ENCODE measurements at regions not wholly inside any gene's neighbourhood (a gene's known extent, or its start where the extent isn't known, plus 50 kb on each side); places are given as distances from the start of the nearest gene placed in this dataset.

- Histone ChIP-seq H3K4me1 (ENCODE audit: control insufficient read depth, insufficient read depth, low read length) (peaks cover 8% of the 10 kb centered on the region), H3K4me3 (ENCODE audit: insufficient read depth, low read depth, low read length) (no peak overlapping the region), H3K36me3 (ENCODE audit: control insufficient read depth, insufficient read depth, low read length) (no peaks in the 10 kb centered on the region), H3K27ac (ENCODE audit: insufficient read depth, low read depth, low read length, poor library complexity, severe bottlenecking) (no peak overlapping the region), H3K27me3 (ENCODE audit: control insufficient read depth, insufficient read depth, low read length, poor library complexity, severe bottlenecking) (no peaks in the 10 kb centered on the region), H3K9me3 (ENCODE audit: control insufficient read depth, low read length) (no peaks in the 10 kb centered on the region)
- WGBS, 2 experiments: 89 to 97% methylated on average over 2 of the region's 2 CpGs
These were observed 94.8 kb upstream of the SPATA31C2 start for GRCh38 chr9:88233091-88233490.

- Histone ChIP-seq H3K27ac (ENCODE audit: insufficient read depth, low read depth, low read length, poor library complexity, severe bottlenecking) (no peak overlapping the region), H3K9me3 (ENCODE audit: control insufficient read depth, low read length) (no peaks in the 10 kb centered on the region), H3K27me3 (ENCODE audit: control insufficient read depth, insufficient read depth, low read length, poor library complexity, severe bottlenecking) (no peaks in the 10 kb centered on the region), H3K36me3 (ENCODE audit: control insufficient read depth, insufficient read depth, low read length) (no peaks in the 10 kb centered on the region), H3K4me3 (ENCODE audit: insufficient read depth, low read depth, low read length) (no peak overlapping the region), H3K4me1 (ENCODE audit: control insufficient read depth, insufficient read depth, low read length) (peaks cover 8% of the 10 kb centered on the region)
- 100% methylated on average over 2 of the region's 2 CpGs; no CpG with 5 or more reads in 1 of the 2 experiments for WGBS, 2 experiments
These were observed 92.3 kb upstream of the SPATA31C2 start for GRCh38 chr9:88230612-88231011.

- Histone ChIP-seq H3K4me1 (ENCODE audit: control insufficient read depth, insufficient read depth, low read length) (peaks cover 6% of the 10 kb centered on the region), H3K9me3 (ENCODE audit: control insufficient read depth, low read length) (no peaks in the 10 kb centered on the region), H3K27ac (ENCODE audit: insufficient read depth, low read depth, low read length, poor library complexity, severe bottlenecking) (no peak overlapping the region), H3K36me3 (ENCODE audit: control insufficient read depth, insufficient read depth, low read length) (no peaks in the 10 kb centered on the region), H3K27me3 (ENCODE audit: control insufficient read depth, insufficient read depth, low read length, poor library complexity, severe bottlenecking) (no peaks in the 10 kb centered on the region), H3K4me3 (ENCODE audit: insufficient read depth, low read depth, low read length) (no peak overlapping the region)
- 92 to 93% methylated on average over 1 of the region's 2 CpGs for WGBS, 2 experiments
These were observed 91.2 kb upstream of the SPATA31C2 start for GRCh38 chr9:88229434-88229833.

- Histone ChIP-seq H3K4me3 (ENCODE audit: insufficient read depth, low read depth, low read length) (no peak overlapping the region), H3K36me3 (ENCODE audit: control insufficient read depth, insufficient read depth, low read length) (no peaks in the 10 kb centered on the region), H3K4me1 (ENCODE audit: control insufficient read depth, insufficient read depth, low read length) (peaks cover 5% of the 10 kb centered on the region), H3K9me3 (ENCODE audit: control insufficient read depth, low read length) (no peaks in the 10 kb centered on the region), H3K27ac (ENCODE audit: insufficient read depth, low read depth, low read length, poor library complexity, severe bottlenecking) (no peak overlapping the region), H3K27me3 (ENCODE audit: control insufficient read depth, insufficient read depth, low read length, poor library complexity, severe bottlenecking) (no peaks in the 10 kb centered on the region)
- WGBS, 2 experiments: 37 to 39% methylated on average over 6 of the region's 6 CpGs
These were observed 86.7 kb upstream of the SPATA31C2 start for GRCh38 chr9:88224938-88225337.

- no peak overlapping the region for H3K4me3 ChIP-seq (ENCODE audit: insufficient read depth, low read depth, low read length)
- H3K9me3 ChIP-seq (ENCODE audit: control insufficient read depth, low read length): no peaks in the 10 kb centered on the region
- H3K4me1 ChIP-seq (ENCODE audit: control insufficient read depth, insufficient read depth, low read length): peaks cover 5% of the 10 kb centered on the region
- H3K27me3 ChIP-seq (ENCODE audit: control insufficient read depth, insufficient read depth, low read length, poor library complexity, severe bottlenecking): no peaks in the 10 kb centered on the region
- no peak overlapping the region for H3K27ac ChIP-seq (ENCODE audit: insufficient read depth, low read depth, low read length, poor library complexity, severe bottlenecking)
- no peaks in the 10 kb centered on the region for H3K36me3 ChIP-seq (ENCODE audit: control insufficient read depth, insufficient read depth, low read length)
- 42 to 47% methylated on average over 7 of the region's 7 CpGs for WGBS, 2 experiments
These were observed 82.8 kb upstream of the SPATA31C2 start for GRCh38 chr9:88221105-88221504.

GRCh38 chr9:88220652-88221051 lies 82.4 kb upstream of the SPATA31C2 start:
- no peaks in the 10 kb centered on the region for H3K36me3 ChIP-seq (ENCODE audit: control insufficient read depth, insufficient read depth, low read length)
- H3K27me3 ChIP-seq (ENCODE audit: control insufficient read depth, insufficient read depth, low read length, poor library complexity, severe bottlenecking): no peaks in the 10 kb centered on the region
- no peak overlapping the region for H3K4me3 ChIP-seq (ENCODE audit: insufficient read depth, low read depth, low read length)
- peaks cover 5% of the 10 kb centered on the region for H3K4me1 ChIP-seq (ENCODE audit: control insufficient read depth, insufficient read depth, low read length)
- 89 to 91% methylated on average over 20 of the region's 20 CpGs for WGBS, 2 experiments
- H3K27ac ChIP-seq (ENCODE audit: insufficient read depth, low read depth, low read length, poor library complexity, severe bottlenecking): no peak overlapping the region
- H3K9me3 ChIP-seq (ENCODE audit: control insufficient read depth, low read length): no peaks in the 10 kb centered on the region

GRCh38 chr9:88219601-88220000 lies 81.3 kb upstream of the SPATA31C2 start:
- Histone ChIP-seq H3K4me1 (ENCODE audit: control insufficient read depth, insufficient read depth, low read length) (peaks cover 5% of the 10 kb centered on the region), H3K9me3 (ENCODE audit: control insufficient read depth, low read length) (no peaks in the 10 kb centered on the region), H3K27ac (ENCODE audit: insufficient read depth, low read depth, low read length, poor library complexity, severe bottlenecking) (no peak overlapping the region), H3K36me3 (ENCODE audit: control insufficient read depth, insufficient read depth, low read length) (no peaks in the 10 kb centered on the region), H3K4me3 (ENCODE audit: insufficient read depth, low read depth, low read length) (no peak overlapping the region), H3K27me3 (ENCODE audit: control insufficient read depth, insufficient read depth, low read length, poor library complexity, severe bottlenecking) (no peaks in the 10 kb centered on the region)
- WGBS, 2 experiments: 92 to 98% methylated on average over 4 of the region's 4 CpGs

- H3K4me1 ChIP-seq (ENCODE audit: control insufficient read depth, insufficient read depth, low read length): peaks cover 5% of the 10 kb centered on the region
- 93 to 100% methylated on average over 3 of the region's 3 CpGs for WGBS, 2 experiments
These were observed 80.5 kb upstream of the SPATA31C2 start for GRCh38 chr9:88218726-88219125.

GRCh38 chr9:88216126-88216995 lies 78.1 kb upstream of the SPATA31C2 start:
- H3K4me3 ChIP-seq (ENCODE audit: insufficient read depth, low read depth, low read length): no peak overlapping the region
- 92 to 94% methylated on average over 29 of the region's 29 CpGs for WGBS, 2 experiments
- no peaks in the 10 kb centered on the region for H3K9me3 ChIP-seq (ENCODE audit: control insufficient read depth, low read length)
- peaks cover 5% of the 10 kb centered on the region for H3K4me1 ChIP-seq (ENCODE audit: control insufficient read depth, insufficient read depth, low read length)
- H3K27me3 ChIP-seq (ENCODE audit: control insufficient read depth, insufficient read depth, low read length, poor library complexity, severe bottlenecking): no peaks in the 10 kb centered on the region
- no peak overlapping the region for H3K27ac ChIP-seq (ENCODE audit: insufficient read depth, low read depth, low read length, poor library complexity, severe bottlenecking)
- no peaks in the 10 kb centered on the region for H3K36me3 ChIP-seq (ENCODE audit: control insufficient read depth, insufficient read depth, low read length)

More at GRCh38 chr9:88218726-88219125, 80.5 kb upstream of the SPATA31C2 start:
- Histone ChIP-seq H3K9me3 (ENCODE audit: control insufficient read depth, low read length) (no peaks in the 10 kb centered on the region), H3K27me3 (ENCODE audit: control insufficient read depth, insufficient read depth, low read length, poor library complexity, severe bottlenecking) (no peaks in the 10 kb centered on the region), H3K27ac (ENCODE audit: insufficient read depth, low read depth, low read length, poor library complexity, severe bottlenecking) (no peak overlapping the region), H3K4me3 (ENCODE audit: insufficient read depth, low read depth, low read length) (no peak overlapping the region), H3K36me3 (ENCODE audit: control insufficient read depth, insufficient read depth, low read length) (no peaks in the 10 kb centered on the region)

- no peaks in the 10 kb centered on the region for H3K27me3 ChIP-seq (ENCODE audit: control insufficient read depth, insufficient read depth, low read length, poor library complexity, severe bottlenecking)
- 81% methylated on average over 10 of the region's 10 CpGs for WGBS, 2 experiments
- H3K4me1 ChIP-seq (ENCODE audit: control insufficient read depth, insufficient read depth, low read length): no peaks in the 10 kb centered on the region
- H3K4me3 ChIP-seq (ENCODE audit: insufficient read depth, low read depth, low read length): no peak overlapping the region
- no peaks in the 10 kb centered on the region for H3K9me3 ChIP-seq (ENCODE audit: control insufficient read depth, low read length)
- no peak overlapping the region for H3K27ac ChIP-seq (ENCODE audit: insufficient read depth, low read depth, low read length, poor library complexity, severe bottlenecking)
- H3K36me3 ChIP-seq (ENCODE audit: control insufficient read depth, insufficient read depth, low read length): no peaks in the 10 kb centered on the region
These were observed 77.2 kb upstream of the SPATA31C2 start for GRCh38 chr9:88215196-88216125.

Data from ectodermal cell (in vitro differentiated cells).